ENCODE measurements at regions not wholly inside any gene's neighbourhood (a gene's known extent, or its start where the extent isn't known, plus 50 kb on each side); places are given as distances from the start of the nearest gene placed in this dataset.

GRCh38 chr16:5649762-5650743, 552.5 kb upstream of the EEF2KMT start:
- CTCF ChIA-PET, result interaction anchor here (0.6 kb wide), 1 partner anchor 784 kb away, joined by 3 read pairs; no protein-coding TSS in a partner anchor
- Mint-ChIP-seq H3K4me3 (no peak overlapping the region), H3K36me3 (no peaks in the 10 kb centered on the region), H3K27me3 (no peaks in the 10 kb centered on the region), H3K4me1 (no peaks in the 10 kb centered on the region), H3K9me3 (peaks cover 5% of the 10 kb centered on the region), H3K27ac (no peak overlapping the region)
- DNase-seq, result no peak

GRCh38 chr16:5647051-5647450, 549.5 kb upstream of the EEF2KMT start:
- Mint-ChIP-seq H3K9me3 (peaks cover 2% of the 10 kb centered on the region), H3K4me3 (no peak overlapping the region), H3K27me3 (no peaks in the 10 kb centered on the region), H3K27ac (no peak overlapping the region), H3K36me3 (no peaks in the 10 kb centered on the region), H3K4me1 (no peaks in the 10 kb centered on the region)
- no peak for DNase-seq
- CTCF ChIA-PET, result no interaction called here

GRCh38 chr16:5643855-5644531, 546.4 kb upstream of the EEF2KMT start:
- CTCF ChIA-PET, result interaction anchor here (1.6 kb wide), 1 partner anchor 10 kb away, joined by 3 read pairs; no protein-coding TSS in a partner anchor
- Mint-ChIP-seq H3K4me3 (no peak overlapping the region), H3K27ac (no peak overlapping the region), H3K4me1 (no peaks in the 10 kb centered on the region), H3K9me3 (peaks cover 18% of the 10 kb centered on the region), H3K36me3 (no peaks in the 10 kb centered on the region), H3K27me3 (no peaks in the 10 kb centered on the region)
- no peak for DNase-seq

GRCh38 chr16:5642436-5642835, 544.8 kb upstream of the EEF2KMT start:
- DNase-seq, result no peak
- Mint-ChIP-seq H3K27ac (no peak overlapping the region), H3K9me3 (peaks cover 18% of the 10 kb centered on the region), H3K27me3 (no peaks in the 10 kb centered on the region), H3K36me3 (no peaks in the 10 kb centered on the region), H3K4me3 (no peak overlapping the region), H3K4me1 (no peaks in the 10 kb centered on the region)
- CTCF ChIA-PET, result no interaction called here

GRCh38 chr16:5642011-5642410, 544.4 kb upstream of the EEF2KMT start:
- Mint-ChIP-seq H3K36me3 (no peaks in the 10 kb centered on the region), H3K27me3 (no peaks in the 10 kb centered on the region), H3K9me3 (peaks cover 18% of the 10 kb centered on the region), H3K4me1 (no peaks in the 10 kb centered on the region), H3K27ac (no peak overlapping the region), H3K4me3 (no peak overlapping the region)
- CTCF ChIA-PET, result no interaction called here
- DNase-seq, result no peak

DNA sequence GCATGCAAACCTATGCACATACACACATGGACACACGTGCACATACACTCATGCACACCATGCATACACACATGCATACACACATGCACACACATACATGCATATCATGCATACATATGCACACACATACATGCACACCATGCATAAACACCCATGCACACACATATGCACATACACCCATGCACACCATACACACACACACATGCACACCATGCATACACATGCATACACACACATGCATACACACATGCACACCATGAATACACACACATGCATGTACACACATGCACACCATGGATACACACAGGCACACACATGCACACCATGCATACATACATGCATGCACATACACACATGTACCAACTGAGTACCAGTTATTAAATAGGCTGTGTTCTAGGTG, 543.3 kb upstream of the EEF2KMT start:
- H3K4me3 Mint-ChIP-seq, result no peak overlapping the region
- CTCF ChIA-PET, result no interaction called here

DNA sequence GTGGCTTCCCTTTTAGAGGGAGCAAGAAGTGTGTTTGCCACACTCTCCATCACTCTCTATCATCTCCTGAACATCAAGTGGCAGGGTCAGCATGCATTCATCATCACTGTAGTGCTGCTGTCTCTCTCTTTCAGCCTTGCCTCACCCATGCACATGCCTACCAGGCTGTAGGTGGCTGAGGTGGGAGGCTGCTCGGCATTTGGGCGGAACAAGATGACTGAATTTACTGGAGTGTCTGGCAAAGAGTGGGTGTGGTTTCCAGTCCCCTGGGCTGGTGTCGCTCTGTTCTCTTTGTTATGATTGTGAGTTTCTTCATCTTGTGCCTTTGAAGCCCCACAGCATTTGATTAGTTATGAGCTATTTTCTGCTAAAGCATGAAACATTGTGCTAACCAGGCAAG, 541.9 kb upstream of the EEF2KMT start:
- no peak overlapping the region for H3K4me3 Mint-ChIP-seq
- no peaks in the 10 kb centered on the region for H3K27me3 Mint-ChIP-seq
- CTCF ChIA-PET, result no interaction called here
- H3K36me3 Mint-ChIP-seq, result no peaks in the 10 kb centered on the region
- H3K9me3 Mint-ChIP-seq, result peaks cover 16% of the 10 kb centered on the region
- no peak overlapping the region for H3K27ac Mint-ChIP-seq
- no peak for DNase-seq
- H3K4me1 Mint-ChIP-seq, result no peaks in the 10 kb centered on the region

More for the DNA sequence above, 543.3 kb upstream of the EEF2KMT start:
- no peaks in the 10 kb centered on the region for H3K27me3 Mint-ChIP-seq
- no peaks in the 10 kb centered on the region for H3K4me1 Mint-ChIP-seq
- H3K9me3 Mint-ChIP-seq, result peaks cover 18% of the 10 kb centered on the region
- no peak overlapping the region for H3K27ac Mint-ChIP-seq
- H3K36me3 Mint-ChIP-seq, result no peaks in the 10 kb centered on the region
- no peak for DNase-seq

DNA sequence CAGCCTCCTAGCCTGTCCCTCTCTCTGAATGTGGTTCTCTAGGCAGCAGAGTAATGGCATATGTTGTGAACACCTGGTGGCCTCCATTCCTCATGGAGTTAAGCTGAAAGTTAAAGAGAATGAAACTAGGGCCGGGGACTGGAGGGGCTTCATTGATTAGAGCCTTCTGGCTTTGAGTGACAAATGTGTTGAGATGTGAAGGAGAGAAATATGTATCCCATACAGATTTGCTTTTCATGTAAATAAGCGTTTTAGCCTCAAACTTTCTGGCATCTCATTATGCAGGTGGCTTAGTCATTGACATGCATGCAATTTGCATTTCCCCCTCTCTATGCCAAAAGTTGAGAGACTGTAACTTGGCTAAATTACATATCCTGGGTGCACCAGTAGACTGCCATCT, 537.7 kb upstream of the EEF2KMT start:
- CTCF ChIA-PET, result no interaction called here
- Mint-ChIP-seq H3K9me3 (peaks cover 4% of the 10 kb centered on the region), H3K36me3 (no peaks in the 10 kb centered on the region), H3K27ac (no peak overlapping the region), H3K4me1 (no peaks in the 10 kb centered on the region), H3K4me3 (no peak overlapping the region), H3K27me3 (no peaks in the 10 kb centered on the region)
- no peak for DNase-seq

GRCh38 chr16:5634666-5635180, 537.1 kb upstream of the EEF2KMT start:
- H3K27ac Mint-ChIP-seq, result no peak overlapping the region
- CTCF ChIA-PET, result interaction anchor here (1.9 kb wide), 1 partner anchor 19 kb away, joined by 10 read pairs; no protein-coding TSS in a partner anchor
- no peaks in the 10 kb centered on the region for H3K4me1 Mint-ChIP-seq
- H3K4me3 Mint-ChIP-seq, result no peak overlapping the region
- H3K9me3 Mint-ChIP-seq, result no peaks in the 10 kb centered on the region
- no peaks in the 10 kb centered on the region for H3K27me3 Mint-ChIP-seq
- H3K36me3 Mint-ChIP-seq, result no peaks in the 10 kb centered on the region
- no peak for DNase-seq

- Mint-ChIP-seq H3K4me1 (no peaks in the 10 kb centered on the region), H3K27me3 (no peaks in the 10 kb centered on the region), H3K36me3 (no peaks in the 10 kb centered on the region), H3K9me3 (no peaks in the 10 kb centered on the region), H3K4me3 (no peak overlapping the region), H3K27ac (no peak overlapping the region)
- CTCF ChIA-PET, result interaction anchor here (0.7 to 1.9 kb wide), 4 partner anchors 10 to 54 kb away, joined by 3 to 10 read pairs (median 4); no protein-coding TSS in a partner anchor
- no peak for DNase-seq
Measured at GRCh38 chr16:5633845-5634440, 536.3 kb upstream of the EEF2KMT start.

DNA sequence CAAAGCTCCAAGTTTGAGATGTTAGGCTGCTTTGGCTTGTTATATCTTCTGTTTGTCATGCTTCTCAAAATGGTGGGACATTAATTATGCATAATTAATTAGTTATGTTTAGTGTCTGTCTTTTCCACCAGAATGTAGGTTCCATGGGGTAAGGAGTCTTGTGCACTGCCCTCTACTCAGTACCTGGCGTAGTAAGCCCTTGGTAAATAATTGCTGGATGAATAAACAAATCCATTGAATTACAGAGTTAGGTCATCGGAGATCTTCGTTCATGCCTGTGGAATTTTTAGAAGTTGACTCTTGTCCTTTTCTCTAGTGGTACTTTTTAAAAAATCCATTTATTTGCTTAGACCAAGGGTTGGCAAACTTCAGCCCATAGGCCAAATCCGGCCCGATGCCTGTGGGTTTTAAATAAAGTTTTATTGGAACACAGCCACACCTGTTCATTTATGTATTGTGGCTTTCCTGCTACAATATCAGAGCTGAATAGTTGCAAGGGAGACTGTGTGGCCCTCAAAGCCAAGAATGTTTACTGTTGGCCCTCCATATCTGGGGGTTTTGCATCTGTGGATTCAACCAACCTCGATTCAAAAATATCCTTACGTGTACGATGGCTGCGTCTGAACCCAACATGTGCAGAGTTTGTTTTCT, 524.8 kb upstream of the EEF2KMT start:
- no peaks in the 10 kb centered on the region for H3K4me1 Mint-ChIP-seq
- H3K27me3 Mint-ChIP-seq, result no peaks in the 10 kb centered on the region
- H3K36me3 Mint-ChIP-seq, result no peaks in the 10 kb centered on the region
- CTCF ChIA-PET, result no interaction called here
- H3K4me3 Mint-ChIP-seq, result no peak overlapping the region
- no peak for DNase-seq
- H3K27ac Mint-ChIP-seq, result no peak overlapping the region
- peaks cover 18% of the 10 kb centered on the region for H3K9me3 Mint-ChIP-seq

DNA sequence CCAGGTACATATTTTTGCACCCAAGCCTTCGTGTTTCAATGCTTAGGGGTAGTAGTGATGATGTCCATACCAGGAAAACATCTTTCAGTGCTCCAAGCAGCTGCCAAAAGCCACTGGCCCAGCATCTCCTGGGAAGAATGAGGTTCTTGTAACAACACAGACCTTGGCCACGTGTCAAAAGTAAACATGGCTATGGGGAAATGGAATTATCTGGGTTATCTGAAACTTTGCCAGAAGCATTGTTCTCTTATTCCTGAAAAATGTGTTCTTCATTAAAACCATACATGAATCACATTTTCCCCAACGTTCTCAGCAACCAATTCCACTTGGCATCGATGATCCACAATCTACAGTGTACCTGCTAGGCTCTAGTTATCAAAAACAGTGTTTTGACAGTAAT, 524.2 kb upstream of the EEF2KMT start:
- H3K4me1 Mint-ChIP-seq, result no peaks in the 10 kb centered on the region
- H3K4me3 Mint-ChIP-seq, result no peak overlapping the region
- DNase-seq, result no peak
- no peaks in the 10 kb centered on the region for H3K27me3 Mint-ChIP-seq
- H3K9me3 Mint-ChIP-seq, result peaks cover 16% of the 10 kb centered on the region
- CTCF ChIA-PET, result no interaction called here
- no peak overlapping the region for H3K27ac Mint-ChIP-seq
- no peaks in the 10 kb centered on the region for H3K36me3 Mint-ChIP-seq

DNA sequence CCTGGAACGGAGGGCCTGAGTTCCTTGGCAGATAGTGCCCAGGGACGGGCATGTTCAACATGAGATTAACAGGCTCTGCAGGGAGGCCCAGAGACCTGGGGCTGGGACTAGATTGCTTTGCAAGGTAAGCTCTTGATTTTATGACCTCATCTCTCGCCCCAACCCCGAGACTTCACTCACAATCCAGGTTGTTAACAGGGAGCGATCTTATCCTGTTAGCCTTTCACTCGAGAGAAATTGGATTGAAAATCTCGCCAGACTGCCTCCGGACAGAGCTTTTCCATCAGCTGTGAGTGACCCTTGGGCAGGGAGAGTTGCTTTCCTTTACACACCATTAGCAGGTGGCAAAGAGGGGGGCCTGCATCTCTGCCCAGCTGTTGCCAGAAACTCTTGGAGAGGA, 521.7 kb upstream of the EEF2KMT start:
- Mint-ChIP-seq H3K9me3 (peaks cover 6% of the 10 kb centered on the region), H3K27ac (no peak overlapping the region)
- CTCF ChIA-PET, result interaction anchor here (0.6 to 0.8 kb wide), 2 partner anchors 14 to 18 kb away, joined by 3 read pairs; no protein-coding TSS in a partner anchor

DNA sequence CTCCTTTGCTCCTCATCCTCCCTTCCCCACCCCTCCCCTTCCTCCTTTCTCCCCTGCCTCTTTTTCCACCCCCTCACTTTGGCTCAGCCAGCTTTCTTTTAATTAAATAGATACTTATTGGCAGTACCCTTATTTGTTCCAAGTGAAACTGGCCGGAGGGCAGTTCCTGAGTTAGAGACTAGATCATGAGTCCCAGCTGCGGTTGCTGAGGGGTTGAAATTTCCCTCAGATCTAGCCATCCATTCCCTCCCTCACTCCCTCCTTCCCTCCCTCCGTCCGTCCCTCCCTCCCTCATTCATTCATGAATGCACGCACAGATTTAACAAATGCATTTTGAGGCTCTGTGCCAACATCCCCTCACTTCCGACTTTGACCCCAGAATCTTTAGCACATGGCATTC, 519.2 kb upstream of the EEF2KMT start:
- H3K4me3 Mint-ChIP-seq, result no peak overlapping the region
- no peaks in the 10 kb centered on the region for H3K36me3 Mint-ChIP-seq
- no peaks in the 10 kb centered on the region for H3K9me3 Mint-ChIP-seq
- peaks cover 5% of the 10 kb centered on the region for H3K27me3 Mint-ChIP-seq
- no peak overlapping the region for H3K27ac Mint-ChIP-seq
- H3K4me1 Mint-ChIP-seq, result peaks cover 5% of the 10 kb centered on the region
- CTCF ChIA-PET, result interaction anchor here (1.0 to 3.0 kb wide), 5 partner anchors 17 to 382 kb away, joined by 3 to 12 read pairs (median 9); no protein-coding TSS in a partner anchor
- DNase-seq, result no peak

More for the DNA sequence above, 521.7 kb upstream of the EEF2KMT start:
- DNase-seq, result no peak
- Mint-ChIP-seq H3K27me3 (peaks cover 5% of the 10 kb centered on the region), H3K4me1 (peaks cover 5% of the 10 kb centered on the region), H3K4me3 (no peak overlapping the region), H3K36me3 (no peaks in the 10 kb centered on the region)
